T47D (cell line): ENCODE measurements at regions not wholly inside any gene's neighbourhood (a gene's known extent, or its start where the extent isn't known, plus 50 kb on each side); places are given as distances from the start of the nearest gene placed in this dataset.
A peak's percentile ranks its signal among the peaks of the same experiment; 100 is the strongest.

Experiments used
- DNase-seq, 2 experiments: peaks; one replicate each; pipeline versions ENCODE4 v3.0.0 to v3.0.0-alpha.2; 2011 to 2012; ENCODE audit warnings: low read depth in 1 of 2, low spot score in 1 of 2
- JUND ChIP-seq: IDR thresholded peaks from 2 replicates; pipeline ENCODE4 v1.6.1; 2012; ENCODE audit warnings: low read depth
- in situ Hi-C: cut with HindIII; loops from 2 replicates; pipeline ENCODE4 v1.10.0; 2016; ENCODE audit warnings: low sequenced_read_pairs, low pct_unique_long_range_greater_than_20kb

- DNase-seq = no peak
- no peak for TF ChIP-seq JUND
- in situ Hi-C loops = no loop called here
Measured at GRCh38 chr5:179497636-179498340, 52.6 kb upstream of the RUFY1 start.

DNA sequence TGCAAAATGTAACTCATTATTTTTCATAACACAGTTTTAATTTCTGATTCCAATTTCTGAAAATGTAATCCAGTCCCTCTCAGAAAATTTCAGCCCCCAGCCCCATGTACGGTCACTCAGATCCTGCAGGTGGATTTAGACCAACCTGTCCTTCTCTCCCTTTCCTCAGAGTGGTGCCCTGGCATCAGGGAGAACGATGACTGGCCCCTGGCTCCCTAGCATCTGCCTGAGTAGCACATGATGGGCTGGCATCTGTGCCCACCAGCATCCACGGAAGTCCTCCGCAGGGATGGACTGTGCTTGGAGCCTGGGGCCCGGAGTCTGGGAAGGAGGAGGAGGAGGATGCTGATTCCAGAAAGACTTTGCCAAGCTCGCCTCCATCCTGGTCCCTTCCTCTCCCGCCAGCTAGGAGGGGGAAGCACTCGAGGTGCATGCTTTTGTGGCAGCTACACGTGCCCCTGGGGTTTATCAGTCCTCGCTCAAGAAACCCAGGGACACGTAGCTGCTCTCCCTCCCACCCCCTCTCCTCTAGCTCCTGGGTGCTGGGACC is 54.4 kb upstream of the RUFY1 start:
- peak; percentile 45 to 47 for DNase-seq
- in situ Hi-C loops = no loop called here

GRCh38 chr5:179494774-179495526 is 55.4 kb upstream of the RUFY1 start:
- no peak for TF ChIP-seq JUND
- DNase-seq = no peak
- in situ Hi-C loops = no loop called here

More for the DNA sequence above, 54.4 kb upstream of the RUFY1 start:
- no peak for TF ChIP-seq JUND

GRCh38 chr5:179488975-179489374 is 61.4 kb upstream of the RUFY1 start:
- in situ Hi-C loops = no loop called here
- TF ChIP-seq JUND = no peak
- DNase-seq = no peak

DNA sequence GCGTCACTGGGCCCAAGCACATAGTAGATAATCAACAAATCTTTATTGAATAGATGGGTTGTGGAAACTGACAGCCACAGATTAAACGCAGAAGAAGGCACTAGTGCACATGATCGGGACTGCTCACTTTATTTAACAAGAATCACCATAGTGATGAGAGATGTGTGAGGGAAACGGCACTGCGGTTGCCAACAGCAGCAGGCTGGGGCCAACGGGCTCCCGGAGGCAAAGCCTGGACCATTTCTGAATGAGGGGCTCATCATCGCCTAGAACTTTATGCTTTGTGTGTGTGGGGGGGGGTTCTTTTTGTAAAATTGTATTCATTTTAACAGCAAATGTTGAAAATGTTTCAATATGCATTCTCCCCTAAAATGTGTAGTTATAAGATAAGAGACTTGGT is 61.9 kb upstream of the RUFY1 start:
- TF ChIP-seq JUND = no peak

GRCh38 chr5:179487145-179487544 is 63.2 kb upstream of the RUFY1 start:
- TF ChIP-seq JUND = no peak
- in situ Hi-C loops = no loop called here
- no peak for DNase-seq

More for the DNA sequence above, 61.9 kb upstream of the RUFY1 start:
- in situ Hi-C loops = no loop called here
- no peak for DNase-seq

DNA sequence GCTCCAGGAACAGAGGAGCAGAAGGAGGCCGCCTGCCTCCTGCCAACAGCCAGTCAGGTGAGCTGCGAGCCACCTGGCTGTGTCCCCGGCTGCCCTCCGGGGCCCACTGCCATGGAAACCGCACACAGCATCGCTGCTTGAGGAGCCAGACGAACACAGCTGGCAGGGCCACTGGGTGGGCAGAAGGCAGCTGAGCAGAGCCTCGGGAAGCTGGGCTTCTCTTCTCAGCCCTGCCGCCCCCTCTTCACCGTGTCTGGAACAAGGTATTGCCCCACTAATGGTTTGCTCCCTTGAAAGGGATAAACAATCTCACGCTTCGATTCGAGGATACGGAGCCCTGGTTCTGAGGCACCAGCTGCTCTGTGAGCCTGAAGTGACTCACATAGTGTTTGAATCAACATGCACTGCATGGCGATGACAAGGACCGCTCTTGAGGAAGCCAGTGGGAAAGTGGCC is 63.7 kb upstream of the RUFY1 start:
- no peak for DNase-seq
- in situ Hi-C loops = no loop called here
- TF ChIP-seq JUND = no peak

DNA sequence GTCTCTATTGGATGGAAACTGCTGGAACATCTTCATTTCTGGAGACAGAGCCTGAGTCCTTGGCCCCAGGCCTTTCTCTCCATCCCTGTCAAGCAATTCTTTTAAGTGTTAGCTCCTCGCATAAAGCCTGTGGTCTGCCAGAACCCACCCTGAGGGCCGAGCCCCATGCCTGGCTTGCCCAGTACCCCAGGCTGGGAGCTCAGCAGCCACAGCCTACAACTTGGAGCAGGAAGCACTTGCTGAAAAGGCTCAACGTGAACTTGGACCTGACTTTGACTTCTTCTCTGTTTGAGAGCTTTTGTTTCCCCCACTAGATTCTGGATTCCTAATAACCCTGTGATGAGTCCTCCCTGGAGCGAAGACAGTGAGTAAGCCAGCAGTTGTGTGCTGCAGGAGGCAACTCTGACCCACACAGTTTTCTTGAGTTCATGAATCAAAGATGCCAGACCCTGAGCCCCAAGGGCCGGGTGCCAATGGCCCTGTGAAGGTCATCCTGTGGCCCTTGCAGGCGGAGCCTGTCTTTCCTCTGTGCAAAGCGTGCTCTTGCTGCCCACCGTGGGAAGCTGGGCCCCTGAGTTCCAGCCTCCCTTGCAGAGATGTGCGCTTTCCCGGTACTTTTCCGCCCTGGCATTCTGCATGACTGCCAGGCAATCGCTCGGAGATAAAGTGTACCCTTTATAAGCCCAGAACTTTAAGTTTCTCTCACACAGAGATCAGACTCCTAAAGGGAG is 64.3 kb upstream of the RUFY1 start:
- in situ Hi-C loops = no loop called here
- DNase-seq = no peak
- TF ChIP-seq JUND = no peak

- DNase-seq = no peak
- in situ Hi-C loops = no loop called here
- no peak for TF ChIP-seq JUND
Measured at GRCh38 chr5:179484761-179485160, 65.6 kb upstream of the RUFY1 start.

- no peak for DNase-seq
- in situ Hi-C loops = no loop called here
- no peak for TF ChIP-seq JUND
Measured at GRCh38 chr5:179484201-179484600, 66.2 kb upstream of the RUFY1 start.

GRCh38 chr5:179478624-179479023 is 71.7 kb upstream of the RUFY1 start:
- in situ Hi-C loops = no loop called here
- TF ChIP-seq JUND = no peak
- peak in 1 of 2 experiments; percentile 53 for DNase-seq

- in situ Hi-C loops = no loop called here
- TF ChIP-seq JUND = no peak
- DNase-seq = no peak
Measured at GRCh38 chr5:179475208-179475751, 75.1 kb upstream of the RUFY1 start.
